RWPE1 (cell line): ENCODE measurements at regions not wholly inside any gene's neighbourhood (a gene's known extent, or its start where the extent isn't known, plus 50 kb on each side); places are given as distances from the start of the nearest gene placed in this dataset.
"Not testable (repeated sequence)": the region's sequence is repeated elsewhere in the genome, so short reads cannot be mapped to it uniquely, and the experiment has no call there.

Experiments
- CTCF ChIA-PET: fragments of 350-600 bp; sonication (Branson Sonifier 250); formaldehyde crosslinking; extraction: SDS; loops from one replicate; lab custom pipeline; 2021; lab: Yijun Ruan, JAX
- POLR2A ChIA-PET: fragments of 400-600 bp; formaldehyde crosslinking; extraction: SDS; loops from one replicate; lab custom pipeline; 2020; ENCODE audit warnings: antibody characterized with exemption; ENCODE audit not compliant: low non-redundant PET; lab: Yijun Ruan, JAX
- DNase-seq: peaks from one replicate; pipeline ENCODE4 v3.0.0; 2012; ENCODE audit warnings: low spot score
- H3K27ac ChIP-seq: fragments of 450-650 bp; 2 replicates; pipeline ENCODE4 v1.5.1; 2017
- TF ChIP-seq, protein P1 (sequence below): fragments of 450-650 bp; conservative IDR thresholded peaks from 2 replicates; pipeline ENCODE4 v1.5.1; 2017; ENCODE audit warnings: low read depth, mild to moderate bottlenecking

DNA sequence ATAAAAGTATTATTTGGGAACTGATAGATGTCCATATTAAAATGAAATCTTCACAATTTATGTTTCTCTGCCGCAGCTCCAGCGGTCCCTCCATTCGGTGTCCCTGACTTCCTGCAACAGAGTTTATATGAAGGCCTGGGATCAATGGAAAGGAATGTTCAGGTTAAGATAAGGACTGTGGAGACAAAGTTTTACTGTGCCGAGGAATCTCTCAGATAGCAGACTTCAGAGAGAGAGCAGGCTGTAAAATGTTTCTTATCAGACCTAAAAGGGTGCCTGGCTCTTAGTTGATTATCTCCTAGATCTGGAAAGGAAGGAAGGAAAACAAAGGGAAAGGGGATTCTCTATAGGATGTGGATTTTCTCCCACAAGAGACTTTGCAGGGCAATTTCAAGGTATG lies 193.7 kb upstream of the PIEZO2 start:
- no peak overlapping the region for H3K27ac ChIP-seq
- ChIA-PET CTCF (no interaction called here), POLR2A (no interaction called here)
- no peak for DNase-seq
- TF ChIP-seq, protein P1, sequence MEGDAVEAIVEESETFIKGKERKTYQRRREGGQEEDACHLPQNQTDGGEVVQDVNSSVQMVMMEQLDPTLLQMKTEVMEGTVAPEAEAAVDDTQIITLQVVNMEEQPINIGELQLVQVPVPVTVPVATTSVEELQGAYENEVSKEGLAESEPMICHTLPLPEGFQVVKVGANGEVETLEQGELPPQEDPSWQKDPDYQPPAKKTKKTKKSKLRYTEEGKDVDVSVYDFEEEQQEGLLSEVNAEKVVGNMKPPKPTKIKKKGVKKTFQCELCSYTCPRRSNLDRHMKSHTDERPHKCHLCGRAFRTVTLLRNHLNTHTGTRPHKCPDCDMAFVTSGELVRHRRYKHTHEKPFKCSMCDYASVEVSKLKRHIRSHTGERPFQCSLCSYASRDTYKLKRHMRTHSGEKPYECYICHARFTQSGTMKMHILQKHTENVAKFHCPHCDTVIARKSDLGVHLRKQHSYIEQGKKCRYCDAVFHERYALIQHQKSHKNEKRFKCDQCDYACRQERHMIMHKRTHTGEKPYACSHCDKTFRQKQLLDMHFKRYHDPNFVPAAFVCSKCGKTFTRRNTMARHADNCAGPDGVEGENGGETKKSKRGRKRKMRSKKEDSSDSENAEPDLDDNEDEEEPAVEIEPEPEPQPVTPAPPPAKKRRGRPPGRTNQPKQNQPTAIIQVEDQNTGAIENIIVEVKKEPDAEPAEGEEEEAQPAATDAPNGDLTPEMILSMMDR: no peak

DNA sequence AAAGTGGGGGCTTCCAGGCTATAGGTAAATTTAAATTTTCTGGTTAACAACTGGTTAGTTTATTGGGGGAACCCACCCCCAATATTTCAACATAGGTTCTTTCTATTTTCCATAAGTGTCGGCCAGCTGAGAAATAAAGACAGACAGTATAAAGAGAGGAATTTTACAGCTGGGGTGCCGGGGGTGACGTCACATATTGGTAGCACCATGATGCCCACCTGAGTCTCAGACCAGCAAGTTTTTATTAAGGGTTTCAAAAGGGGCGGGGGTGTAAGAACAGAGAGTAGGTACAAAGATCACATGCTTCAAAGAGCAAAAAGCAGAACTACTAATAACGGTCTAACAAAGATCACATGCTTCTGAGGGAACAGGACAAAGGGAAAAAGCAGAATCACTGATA lies 192.7 kb upstream of the PIEZO2 start:
- POLR2A ChIA-PET, CTCF ChIA-PET: not testable (repeated sequence)

DNA sequence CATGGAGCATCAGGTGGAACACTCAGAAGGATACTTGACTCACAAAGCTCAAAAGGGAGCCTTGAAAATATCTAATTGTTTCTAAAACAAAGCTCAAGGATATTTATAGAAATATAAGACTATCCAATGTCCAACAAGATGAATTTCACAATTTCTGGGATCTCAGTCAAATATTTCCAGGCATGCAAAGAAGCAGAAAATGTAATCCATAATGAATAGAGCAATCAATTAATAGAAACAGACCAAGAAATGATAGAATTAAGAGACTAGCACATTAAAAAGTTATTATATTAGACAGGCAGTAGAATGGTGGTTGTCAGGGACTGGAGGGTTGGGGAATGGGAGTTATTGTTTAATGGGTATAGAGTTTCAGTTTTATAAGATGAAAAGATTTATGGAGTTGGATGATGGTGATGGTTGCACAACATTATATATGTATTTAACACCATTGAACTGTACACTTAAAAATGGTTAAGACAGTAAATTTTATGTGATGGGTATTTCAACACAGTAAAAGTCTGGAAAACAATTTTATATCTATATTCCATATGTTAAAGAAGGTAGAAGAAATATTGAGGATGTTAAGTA lies 189.9 kb upstream of the PIEZO2 start:
- TF ChIP-seq, protein P1: no peak
- ChIA-PET CTCF (interaction anchor here (0.6 kb wide), 1 partner anchor 516 kb away, joined by 4 read pairs; no protein-coding TSS in a partner anchor), POLR2A (no interaction called here)
- DNase-seq: no peak
- H3K27ac ChIP-seq: no peak overlapping the region

More for the DNA sequence above, 192.7 kb upstream of the PIEZO2 start:
- not testable (repeated sequence) for DNase-seq, H3K27ac ChIP-seq

DNA sequence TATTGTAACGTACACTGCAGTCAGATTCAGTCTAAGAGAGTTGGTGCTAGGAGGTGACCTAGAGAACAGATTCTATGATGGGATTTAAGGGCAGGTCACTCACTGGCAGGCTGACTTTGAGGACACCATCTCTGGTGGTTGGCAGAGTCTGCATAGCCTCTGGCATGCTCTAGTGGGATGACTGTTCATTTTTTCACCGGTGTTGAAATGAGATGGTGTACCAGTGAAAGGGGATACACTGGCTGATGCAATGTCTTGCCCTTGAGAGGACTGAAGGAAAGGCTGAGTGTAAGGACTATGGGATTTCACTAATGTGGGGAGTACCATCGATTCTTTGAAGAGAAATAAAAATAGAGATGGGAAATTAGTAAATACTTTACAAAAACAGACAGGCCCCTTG lies 186.9 kb upstream of the PIEZO2 start:
- CTCF ChIA-PET: no interaction called here
- TF ChIP-seq, protein P1: no peak

DNA sequence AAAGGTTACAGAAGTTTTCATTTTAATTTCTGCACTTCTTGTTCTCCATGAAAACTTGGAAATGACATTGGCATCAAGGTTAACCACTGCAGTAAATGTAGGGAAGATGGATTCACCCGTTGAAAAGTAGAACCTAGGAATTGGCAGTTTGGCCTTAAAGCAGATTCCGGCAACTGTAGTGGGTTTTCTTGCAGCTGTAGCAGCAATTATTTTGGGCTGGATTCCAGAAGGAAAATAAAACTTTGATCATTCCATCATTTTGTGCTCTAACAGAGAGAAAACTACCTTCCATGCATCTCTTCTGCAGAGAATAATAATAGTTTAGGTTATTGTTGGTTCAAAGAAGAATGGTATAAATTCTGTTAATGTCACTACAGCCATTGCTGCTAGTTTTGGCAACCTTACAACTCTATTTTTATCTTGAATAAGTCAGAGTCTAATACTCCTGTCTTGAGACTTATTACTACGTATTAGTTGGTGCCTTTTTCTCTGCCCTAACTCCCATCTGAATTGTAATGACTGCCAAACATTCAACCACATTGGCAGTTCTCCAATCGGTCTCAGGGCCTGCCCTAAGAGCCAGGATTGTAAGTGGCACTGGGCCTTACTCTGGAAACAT lies 178.1 kb upstream of the PIEZO2 start:
- no peak for DNase-seq
- H3K27ac ChIP-seq: no peak overlapping the region
- TF ChIP-seq, protein P1: no peak
- POLR2A ChIA-PET: no interaction called here
- CTCF ChIA-PET: no interaction called here

More for the DNA sequence above, 186.9 kb upstream of the PIEZO2 start:
- DNase-seq: no peak
- POLR2A ChIA-PET: no interaction called here
- H3K27ac ChIP-seq: no peak overlapping the region

DNA sequence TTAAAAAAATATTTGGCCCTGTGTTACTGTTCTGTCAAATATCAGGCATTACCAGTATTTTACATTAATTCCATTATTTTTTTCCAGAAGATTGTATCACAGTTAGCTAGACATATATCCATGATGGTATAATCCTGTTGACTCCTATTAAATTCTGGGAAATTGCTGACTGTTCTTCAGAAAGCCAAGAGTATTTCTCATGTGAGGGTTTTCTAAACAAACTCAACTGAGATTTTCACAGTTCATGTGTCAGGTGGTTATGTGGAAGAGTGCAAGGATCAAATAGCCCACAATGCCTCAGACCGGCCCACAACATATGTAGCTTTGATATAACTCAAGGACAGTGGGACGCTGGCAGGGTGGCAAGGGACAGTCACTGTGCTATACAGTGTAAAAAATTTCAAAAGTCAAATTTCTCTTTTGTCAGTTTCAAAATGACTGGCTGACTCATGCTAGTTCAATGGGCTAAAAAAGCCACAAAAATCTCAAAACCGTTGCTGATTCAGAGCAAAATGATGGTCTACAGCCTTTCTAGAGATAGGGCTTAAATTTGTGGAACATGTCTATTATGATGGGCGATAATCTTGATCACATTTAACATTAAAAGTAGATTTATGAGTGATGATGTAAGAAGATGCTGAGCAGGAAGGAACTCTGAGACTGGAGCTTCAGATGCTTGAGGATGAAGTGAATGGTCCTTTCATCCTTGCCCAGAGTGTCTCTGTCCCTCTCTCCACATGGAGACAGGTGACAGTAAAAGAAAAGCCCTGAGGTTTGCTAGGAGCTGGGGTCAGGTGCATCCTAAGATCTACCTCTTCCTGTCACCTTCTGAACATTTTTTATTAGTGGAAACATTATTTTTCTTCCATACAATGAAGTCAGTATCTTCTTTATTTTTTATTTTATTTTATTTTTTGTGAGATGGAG lies 175.8 kb upstream of the PIEZO2 start:
- POLR2A ChIA-PET: no interaction called here
- DNase-seq: peak; percentile 22
- H3K27ac ChIP-seq: no peak overlapping the region
- TF ChIP-seq, protein P1: no peak
- CTCF ChIA-PET: interaction anchor here (0.5 to 1.7 kb wide), 3 partner anchors 15 to 68 kb away, joined by 3 to 4 read pairs (median 3); no protein-coding TSS in a partner anchor
